T-cell (primary cell): ENCODE measurements at regions not wholly inside any gene's neighbourhood (a gene's known extent, or its start where the extent isn't known, plus 50 kb on each side); places are given as distances from the start of the nearest gene placed in this dataset.
"Not testable (repeated sequence)": the region's sequence is repeated elsewhere in the genome, so short reads cannot be mapped to it uniquely, and the experiment has no call there.

Experiments
- ATAC-seq, 4 experiments: fragments of 200-7000 bp in 3 of 4; fragments of 150-1000 bp in 1 of 4; cut with Tn5 transposase; replicated peaks in 1 of 4; 1 replicate in 3 of 4; 2 replicates in 1 of 4; pipeline ENCODE4 v1.10.0; 2021; ENCODE audit warnings: moderate library complexity in 3 of 4, mild to moderate bottlenecking in 2 of 4, moderate number of reproducible peaks in 1 of 4
- CTCF ChIA-PET, 2 donors: fragments of 300-600 bp; sonication (Branson Sonifier 250); formaldehyde crosslinking; loops; one replicate each; lab custom pipeline; 2022; ENCODE audit warnings: antibody characterized with exemption in 2 of 2; lab: Charles Lee
- POLR2A ChIA-PET, 2 donors: fragments of 300-600 bp; sonication (Branson Sonifier 250); formaldehyde crosslinking; loops; one replicate each; lab custom pipeline; 2022; ENCODE audit warnings: antibody characterized with exemption in 2 of 2; lab: Charles Lee
- DNase-seq, 35 experiments: peaks; one replicate each; pipeline versions ENCODE4 v3.0.0 to v3.0.0-alpha.2; 2013 to 2023
- H3K27ac ChIP-seq: one replicate; pipeline ENCODE4 v1.5.1; 2013; ENCODE audit warnings: low read length
- H3K27me3 ChIP-seq, 2 experiments: replicated peaks in 1 of 2; 1 replicate in 1 of 2; 2 replicates in 1 of 2; pipeline versions ENCODE4 v1.6.1 to v1.7.0; 2013; ENCODE audit warnings: low read length in 1 of 2, mixed read lengths in 1 of 2; ENCODE audit not compliant: control insufficient read depth in 2 of 2, insufficient read depth in 2 of 2; ENCODE audit errors: extremely low read depth in 1 of 2
- H3K36me3 ChIP-seq, 2 donors: 1 replicate in 1 of 2; 2 replicates in 1 of 2; pipeline versions ENCODE4 v1.6.1 to v1.7.0; 2013; ENCODE audit warnings: low read length in 1 of 2; ENCODE audit not compliant: control insufficient read depth in 2 of 2, insufficient read depth in 1 of 2; ENCODE audit errors: extremely low read depth in 1 of 2
- H3K4me1 ChIP-seq, 2 experiments: 1 replicate in 1 of 2; 2 replicates in 1 of 2; pipeline versions ENCODE4 v1.6.1 to v1.7.0; 2013; ENCODE audit warnings: low read length in 2 of 2, mixed read lengths in 1 of 2; ENCODE audit not compliant: insufficient read depth in 2 of 2, control insufficient read depth in 1 of 2; ENCODE audit errors: extremely low read depth in 1 of 2
- H3K4me3 ChIP-seq, 2 donors: 1 replicate in 1 of 2; 2 replicates in 1 of 2; pipeline versions ENCODE4 v1.5.1 to v1.7.0; 2013; ENCODE audit warnings: mild to moderate bottlenecking in 2 of 2, low read length in 1 of 2, moderate library complexity in 1 of 2; ENCODE audit not compliant: control insufficient read depth in 1 of 2; ENCODE audit errors: extremely low read depth in 1 of 2
- H3K9me3 ChIP-seq: 2 replicates; pipeline ENCODE4 v1.7.0; 2013
- H3K27ac Mint-ChIP-seq, 2 donors: one replicate each; pipeline ENCODE4 v1.8.0; 2020 to 2021; ENCODE audit warnings: mild to moderate bottlenecking in 2 of 2, mixed read lengths in 2 of 2
- H3K27me3 Mint-ChIP-seq, 2 donors: one replicate each; pipeline ENCODE4 v1.8.0; 2021 to 2022; ENCODE audit warnings: mixed read lengths in 2 of 2
- H3K36me3 Mint-ChIP-seq: one replicate; pipeline ENCODE4 v1.8.0; 2021; ENCODE audit warnings: mixed read lengths
- H3K4me1 Mint-ChIP-seq, 3 donors: one replicate each; pipeline ENCODE4 v1.8.0; 2020 to 2022; ENCODE audit warnings: mixed read lengths in 3 of 3, mild to moderate bottlenecking in 1 of 3
- H3K4me3 Mint-ChIP-seq, 3 donors: one replicate each; pipeline ENCODE4 v1.8.0; 2020 to 2022; ENCODE audit warnings: mild to moderate bottlenecking in 3 of 3, mixed read lengths in 3 of 3, moderate library complexity in 3 of 3
- H3K9me3 Mint-ChIP-seq, 3 donors: one replicate each; pipeline ENCODE4 v1.8.0; 2020 to 2022; ENCODE audit warnings: mixed read lengths in 3 of 3
- WGBS: methylation state at CpG from one replicate; pipeline ENCODE4 v1.1.5; 2013; ENCODE audit warnings: missing lambda C conversion rate; ENCODE audit not compliant: insufficient coverage; 5-methylcytosine and 5-hydroxymethylcytosine counted together

- 78% methylated on average over 3 of the region's 4 CpGs for WGBS
- peaks cover 0 to 12% of the 10 kb centered on the region in 2 experiments for H3K4me1 ChIP-seq
- no peaks in the 10 kb centered on the region for H3K27me3 ChIP-seq
- Mint-ChIP-seq H3K4me3 (no peak overlapping the region), H3K9me3 (peaks cover 0 to 4% (median 0%) of the 10 kb centered on the region in 3 donors), H3K27me3 (peaks cover 0 to 3% of the 10 kb centered on the region in 2 donors), H3K36me3 (no peaks in the 10 kb centered on the region), H3K27ac (no peak overlapping the region), H3K4me1 (peaks cover 6 to 15% (median 10%) of the 10 kb centered on the region in 3 donors)
- H3K9me3 ChIP-seq, result no peaks in the 10 kb centered on the region
- no peak overlapping the region for H3K27ac ChIP-seq
- ChIA-PET CTCF (interaction anchor here in 1 of 2 donors (0.5 to 0.8 kb wide), 2 partner anchors 550 to 923 kb away, joined by 3 to 8 read pairs; no protein-coding TSS in a partner anchor), POLR2A (no interaction called here)
- no peaks in the 10 kb centered on the region for H3K36me3 ChIP-seq
- no peak for DNase-seq
- no peak overlapping the region for H3K4me3 ChIP-seq
- no peak for ATAC-seq
These were observed 376.2 kb upstream of the CLINT1 start for GRCh38 chr5:158235159-158235547.

- peak overlapping the region in 1 of 3 donors; percentile 3 for H3K4me3 Mint-ChIP-seq
- POLR2A ChIA-PET, result no interaction called here
- DNase-seq (no peak), ATAC-seq (no peak)
- peaks cover 6 to 15% (median 10%) of the 10 kb centered on the region in 3 donors for H3K4me1 Mint-ChIP-seq
- H3K27ac ChIP-seq, result no peak overlapping the region
- no peaks in the 10 kb centered on the region for H3K36me3 Mint-ChIP-seq
- H3K27me3 Mint-ChIP-seq, result peaks cover 0 to 3% of the 10 kb centered on the region in 2 donors
- CTCF ChIA-PET, result interaction anchor here in 1 of 2 donors (0.8 kb wide), 1 partner anchor 551 kb away, joined by 3 read pairs; no protein-coding TSS in a partner anchor
- no peaks in the 10 kb centered on the region for H3K27me3 ChIP-seq
- no peaks in the 10 kb centered on the region for H3K9me3 ChIP-seq
- no peak overlapping the region for H3K4me3 ChIP-seq
- no peaks in the 10 kb centered on the region for H3K36me3 ChIP-seq
- WGBS, result 7% methylated on average over 5 of the region's 11 CpGs
- peaks cover 0 to 4% (median 0%) of the 10 kb centered on the region in 3 donors for H3K9me3 Mint-ChIP-seq
- H3K4me1 ChIP-seq, result peaks cover 0 to 12% of the 10 kb centered on the region in 2 experiments
- no peak overlapping the region for H3K27ac Mint-ChIP-seq
These were observed 375.6 kb upstream of the CLINT1 start for GRCh38 chr5:158234323-158235158.

GRCh38 chr5:158233735-158234322 is 374.9 kb upstream of the CLINT1 start:
- no peak for DNase-seq
- H3K27ac Mint-ChIP-seq, result no peak overlapping the region
- ChIA-PET CTCF (no interaction called here), POLR2A (no interaction called here)
- Histone ChIP-seq H3K27ac (no peak overlapping the region), H3K9me3 (no peaks in the 10 kb centered on the region), H3K36me3 (no peaks in the 10 kb centered on the region), H3K4me3 (no peak overlapping the region), H3K27me3 (no peaks in the 10 kb centered on the region), H3K4me1 (peaks cover 0 to 12% of the 10 kb centered on the region in 2 experiments)
- peak overlapping the region in 1 of 3 donors; percentile 3 for H3K4me3 Mint-ChIP-seq
- H3K36me3 Mint-ChIP-seq, result no peaks in the 10 kb centered on the region
- peaks cover 0 to 3% of the 10 kb centered on the region in 2 donors for H3K27me3 Mint-ChIP-seq
- no peak for ATAC-seq
- no CpG with 5 or more reads among the region's 2 CpGs for WGBS
- peaks cover 0 to 4% (median 0%) of the 10 kb centered on the region in 3 donors for H3K9me3 Mint-ChIP-seq
- peaks cover 6 to 15% (median 10%) of the 10 kb centered on the region in 3 donors for H3K4me1 Mint-ChIP-seq

GRCh38 chr5:158227314-158227713 is 368.4 kb upstream of the CLINT1 start:
- Mint-ChIP-seq H3K9me3 (peaks cover 0 to 12% (median 4%) of the 10 kb centered on the region in 3 donors), H3K27me3 (peaks cover 0 to 13% of the 10 kb centered on the region in 2 donors)
- CTCF ChIA-PET, result interaction anchor here (0.5 kb wide), 2 partner anchors 141 to 1796 kb away, joined by 3 to 11 read pairs; no protein-coding TSS in a partner anchor
- H3K4me1 Mint-ChIP-seq, H3K9me3 ChIP-seq, H3K27ac ChIP-seq, DNase-seq, H3K36me3 Mint-ChIP-seq, H3K27ac Mint-ChIP-seq, ATAC-seq, H3K36me3 ChIP-seq, H3K4me3 Mint-ChIP-seq, H3K27me3 ChIP-seq, H3K4me1 ChIP-seq, POLR2A ChIA-PET, H3K4me3 ChIP-seq: not testable (repeated sequence)
- WGBS, result 88% methylated on average over 1 of the region's 5 CpGs

- WGBS, result 87% methylated on average over 3 of the region's 5 CpGs
- H3K27me3 Mint-ChIP-seq, result peaks cover 0 to 13% of the 10 kb centered on the region in 2 donors
- no peaks in the 10 kb centered on the region for H3K4me1 Mint-ChIP-seq
These were observed 367.6 kb upstream of the CLINT1 start for GRCh38 chr5:158226496-158226895.

GRCh38 chr5:158224253-158224652 is 365.3 kb upstream of the CLINT1 start:
- Mint-ChIP-seq H3K4me1 (no peaks in the 10 kb centered on the region), H3K4me3 (no peak overlapping the region), H3K27me3 (peaks cover 0 to 13% of the 10 kb centered on the region in 2 donors), H3K9me3 (peaks cover 0 to 9% (median 4%) of the 10 kb centered on the region in 3 donors), H3K36me3 (no peaks in the 10 kb centered on the region), H3K27ac (no peak overlapping the region)
- H3K36me3 ChIP-seq, result no peaks in the 10 kb centered on the region
- ChIA-PET CTCF (no interaction called here), POLR2A (no interaction called here)
- no peaks in the 10 kb centered on the region for H3K27me3 ChIP-seq
- no peak overlapping the region for H3K4me3 ChIP-seq
- no peak for DNase-seq
- H3K27ac ChIP-seq, result no peak overlapping the region
- no peaks in the 10 kb centered on the region for H3K9me3 ChIP-seq
- no peaks in the 10 kb centered on the region for H3K4me1 ChIP-seq
- ATAC-seq, result no peak
- WGBS, result 63% methylated on average over 1 of the region's 2 CpGs

More at GRCh38 chr5:158226496-158226895, 367.6 kb upstream of the CLINT1 start:
- no peak overlapping the region for H3K27ac Mint-ChIP-seq
- Histone ChIP-seq H3K27ac (no peak overlapping the region), H3K4me1 (no peaks in the 10 kb centered on the region), H3K27me3 (no peaks in the 10 kb centered on the region), H3K36me3 (no peaks in the 10 kb centered on the region), H3K9me3 (no peaks in the 10 kb centered on the region), H3K4me3 (no peak overlapping the region)
- H3K36me3 Mint-ChIP-seq, result no peaks in the 10 kb centered on the region
- H3K4me3 Mint-ChIP-seq, result no peak overlapping the region
- POLR2A ChIA-PET, result no interaction called here
- H3K9me3 Mint-ChIP-seq, result peaks cover 0 to 9% (median 4%) of the 10 kb centered on the region in 3 donors
- CTCF ChIA-PET, result no interaction called here
- ATAC-seq, result no peak
- DNase-seq, result no peak
